OCI-LY7 (cell line): ENCODE measurements at regions not wholly inside any gene's neighbourhood (a gene's known extent, or its start where the extent isn't known, plus 50 kb on each side); places are given as distances from the start of the nearest gene placed in this dataset.

Experiments
- BruUV-seq: library from RNA; stranded (reverse); fragments of 400-500 nt; replicated peaks from 2 replicates; lab custom pipeline; 2021; lab: Mats Ljungman, UMichigan
- CTCF ChIA-PET: fragments of 300-600 bp; sonication (Branson Sonifier 250); formaldehyde crosslinking; loops from one replicate; lab custom pipeline; 2022; ENCODE audit warnings: antibody characterized with exemption; ENCODE audit not compliant: unreplicated experiment; lab: Charles Lee
- POLR2A ChIA-PET: fragments of 300-600 bp; sonication (Branson Sonifier 250); formaldehyde crosslinking; loops from one replicate; lab custom pipeline; 2022; ENCODE audit warnings: antibody characterized with exemption; lab: Charles Lee
- DNase-seq: peaks from one replicate; pipeline ENCODE4 v3.0.0-alpha.2; 2015; ENCODE audit warnings: low spot score
- H2AFZ ChIP-seq: fragments of 200-600 bp; sonication (generic), shearing (Covaris generic); 2 replicates; pipeline ENCODE4 v1.6.1; 2014; ENCODE audit warnings: mild to moderate bottlenecking, antibody characterized with exemption, low read length, moderate library complexity
- H3K27ac ChIP-seq: fragments of 200-600 bp; sonication (generic); 2 replicates; pipeline ENCODE4 v1.5.1; 2014; ENCODE audit warnings: mixed run types, low read depth, mild to moderate bottlenecking, moderate library complexity, low read length, inconsistent platforms; ENCODE audit not compliant: poor library complexity, severe bottlenecking
- H3K36me3 ChIP-seq: fragments of 200-600 bp; sonication (generic); 2 replicates; pipeline ENCODE4 v1.6.1; 2014; ENCODE audit warnings: mild to moderate bottlenecking, antibody characterized with exemption, low read length, moderate library complexity, mixed read lengths; ENCODE audit not compliant: insufficient read depth
- H3K4me1 ChIP-seq: fragments of 200-600 bp; sonication (generic); 2 replicates; pipeline ENCODE4 v1.5.1; 2014; ENCODE audit warnings: mild to moderate bottlenecking, low read length; ENCODE audit not compliant: insufficient read depth, poor library complexity, severe bottlenecking
- H3K4me2 ChIP-seq: fragments of 200-600 bp; sonication (generic); 2 replicates; pipeline ENCODE4 v1.6.1; 2014; ENCODE audit warnings: mild to moderate bottlenecking, low read length
- H3K4me3 ChIP-seq: fragments of 200-600 bp; sonication (generic); 2 replicates; pipeline ENCODE4 v1.5.1; 2014; ENCODE audit warnings: mild to moderate bottlenecking, low read depth, low read length; ENCODE audit not compliant: poor library complexity, severe bottlenecking
- H3K79me2 ChIP-seq: fragments of 200-600 bp; sonication (generic); 2 replicates; pipeline ENCODE4 v1.6.1; 2016; ENCODE audit warnings: low read depth, mild to moderate bottlenecking, low read length, moderate library complexity, mixed read lengths; ENCODE audit not compliant: insufficient read depth
- H3K9me2 ChIP-seq: fragments of 200-600 bp; sonication (generic); 2 replicates; pipeline ENCODE4 v1.6.1; 2016; ENCODE audit warnings: mild to moderate bottlenecking, low read length, mixed read lengths; ENCODE audit not compliant: insufficient read depth
- H3K9me3 ChIP-seq: fragments of 200-600 bp; sonication (generic); 2 replicates; pipeline ENCODE4 v1.6.1; 2014; ENCODE audit warnings: mild to moderate bottlenecking, mixed run types, low read length, mixed read lengths
- H4K20me1 ChIP-seq: fragments of 200-600 bp; sonication (generic); 2 replicates; pipeline ENCODE4 v1.6.1; 2014; ENCODE audit warnings: mild to moderate bottlenecking, antibody characterized with exemption, low read length, moderate library complexity, mixed read lengths; ENCODE audit not compliant: insufficient read depth
- EZH2phosphoT487 ChIP-seq: fragments of 200-600 bp; sonication (generic); IDR thresholded peaks from 2 replicates; pipeline ENCODE4 v1.6.1; 2018; ENCODE audit warnings: low read depth, borderline replicate concordance, mild to moderate bottlenecking, mixed run types, antibody characterized with exemption, low read length, moderate library complexity, mixed read lengths
- intact Hi-C: fragments of 100-400 bp; cut with micrococcal nuclease; formaldehyde crosslinking; loops from one replicate; pipeline ENCODE4 v1.10.0; 2022; ENCODE audit not compliant: unreplicated experiment
- TF ChIP-seq, protein P1 (sequence below): fragments of 200-600 bp; sonication (generic); conservative IDR thresholded peaks from 2 replicates; pipeline ENCODE4 v1.5.1; 2014; ENCODE audit warnings: mild to moderate bottlenecking, antibody characterized with exemption, low read length, moderate library complexity, mixed read lengths

DNA sequence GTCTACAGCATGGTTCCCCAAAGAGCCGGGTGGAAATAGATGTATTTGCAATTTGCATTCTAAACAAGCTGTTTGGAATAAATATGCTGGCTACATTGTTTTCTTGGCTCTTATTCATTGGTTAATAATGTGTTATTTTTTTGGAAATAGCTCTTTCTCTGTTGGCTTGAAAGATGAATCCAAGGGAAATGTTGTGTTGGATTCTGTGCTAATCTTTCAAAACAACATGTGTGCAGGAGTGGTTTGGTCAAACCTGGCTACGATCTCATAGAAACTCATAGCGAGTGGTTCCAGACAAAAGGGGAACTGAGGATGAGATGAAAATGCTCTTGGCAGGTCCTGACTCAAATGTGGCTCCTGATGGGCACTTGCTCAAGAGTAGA is 63.7 kb upstream of the CXCL14 start:
- CTCF ChIA-PET: no interaction called here
- H4K20me1 ChIP-seq: no peaks in the 10 kb centered on the region
- H3K9me2 ChIP-seq: no peaks in the 10 kb centered on the region
- no peak overlapping the region for H2AFZ ChIP-seq
- POLR2A ChIA-PET: interaction anchor here (0.8 kb wide), 1 partner anchor 614 kb away, joined by 3 read pairs; no protein-coding TSS in a partner anchor
- intact Hi-C loops: no loop called here
- H3K27ac ChIP-seq: no peak overlapping the region
- no peak overlapping the region for H3K4me3 ChIP-seq
- H3K4me1 ChIP-seq: no peaks in the 10 kb centered on the region
- TF ChIP-seq, protein P1, sequence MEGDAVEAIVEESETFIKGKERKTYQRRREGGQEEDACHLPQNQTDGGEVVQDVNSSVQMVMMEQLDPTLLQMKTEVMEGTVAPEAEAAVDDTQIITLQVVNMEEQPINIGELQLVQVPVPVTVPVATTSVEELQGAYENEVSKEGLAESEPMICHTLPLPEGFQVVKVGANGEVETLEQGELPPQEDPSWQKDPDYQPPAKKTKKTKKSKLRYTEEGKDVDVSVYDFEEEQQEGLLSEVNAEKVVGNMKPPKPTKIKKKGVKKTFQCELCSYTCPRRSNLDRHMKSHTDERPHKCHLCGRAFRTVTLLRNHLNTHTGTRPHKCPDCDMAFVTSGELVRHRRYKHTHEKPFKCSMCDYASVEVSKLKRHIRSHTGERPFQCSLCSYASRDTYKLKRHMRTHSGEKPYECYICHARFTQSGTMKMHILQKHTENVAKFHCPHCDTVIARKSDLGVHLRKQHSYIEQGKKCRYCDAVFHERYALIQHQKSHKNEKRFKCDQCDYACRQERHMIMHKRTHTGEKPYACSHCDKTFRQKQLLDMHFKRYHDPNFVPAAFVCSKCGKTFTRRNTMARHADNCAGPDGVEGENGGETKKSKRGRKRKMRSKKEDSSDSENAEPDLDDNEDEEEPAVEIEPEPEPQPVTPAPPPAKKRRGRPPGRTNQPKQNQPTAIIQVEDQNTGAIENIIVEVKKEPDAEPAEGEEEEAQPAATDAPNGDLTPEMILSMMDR: no peak
- TF ChIP-seq EZH2phosphoT487: no peak
- H3K36me3 ChIP-seq: no peaks in the 10 kb centered on the region
- no peaks in the 10 kb centered on the region for H3K79me2 ChIP-seq
- H3K9me3 ChIP-seq: no peaks in the 10 kb centered on the region
- no TSS peak for BruUV-seq
- H3K4me2 ChIP-seq: no peak overlapping the region
- no peak for DNase-seq

DNA sequence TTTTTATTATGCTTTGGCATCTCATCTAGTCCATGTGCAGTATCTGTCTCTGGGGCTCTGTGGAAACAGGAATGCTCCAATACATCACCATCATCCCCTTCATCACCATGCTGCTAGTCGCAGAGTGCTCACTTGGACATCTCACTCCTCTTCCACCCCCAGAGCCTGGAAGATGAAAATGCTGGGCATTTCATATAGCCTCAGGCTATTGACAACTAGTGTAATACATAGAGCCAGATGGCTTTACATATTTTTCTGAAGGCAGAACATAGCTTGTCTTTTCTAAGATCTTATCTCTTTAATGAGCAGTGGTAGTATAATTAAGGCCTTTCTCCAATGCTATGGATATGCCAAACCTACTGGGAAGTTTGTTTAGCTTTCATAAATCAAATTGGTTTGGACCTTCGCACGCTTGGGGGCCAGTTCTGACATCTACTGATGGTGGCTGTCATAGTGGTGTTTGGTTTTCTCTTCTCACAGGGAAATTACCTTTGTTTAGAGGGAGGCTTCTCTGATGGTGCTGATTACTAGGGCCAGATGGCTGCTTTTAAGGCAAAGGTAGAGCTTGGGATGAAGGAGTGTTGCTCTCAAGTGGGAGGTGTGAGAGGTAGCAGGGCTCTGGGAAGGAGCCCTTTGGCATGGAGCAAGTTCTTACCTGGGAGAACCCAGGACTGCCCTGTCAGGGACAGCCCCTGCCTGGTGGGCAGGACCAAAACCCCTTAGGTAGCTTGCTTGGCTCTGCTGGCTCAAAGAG is 63.1 kb upstream of the CXCL14 start:
- no TSS peak for BruUV-seq
- H3K27ac ChIP-seq: no peak overlapping the region
- POLR2A ChIA-PET: interaction anchor here (0.8 kb wide), 1 partner anchor 614 kb away, joined by 3 read pairs; no protein-coding TSS in a partner anchor
- no peak for DNase-seq
- no peak overlapping the region for H2AFZ ChIP-seq
- CTCF ChIA-PET: no interaction called here
- no peaks in the 10 kb centered on the region for H3K9me2 ChIP-seq
- H3K4me3 ChIP-seq: no peak overlapping the region
- TF ChIP-seq, protein P1: no peak
- no peak for TF ChIP-seq EZH2phosphoT487
- H4K20me1 ChIP-seq: no peaks in the 10 kb centered on the region
- no peaks in the 10 kb centered on the region for H3K79me2 ChIP-seq
- H3K4me1 ChIP-seq: no peaks in the 10 kb centered on the region
- no peaks in the 10 kb centered on the region for H3K36me3 ChIP-seq
- intact Hi-C loops: no loop called here
- no peak overlapping the region for H3K4me2 ChIP-seq
- H3K9me3 ChIP-seq: no peaks in the 10 kb centered on the region

DNA sequence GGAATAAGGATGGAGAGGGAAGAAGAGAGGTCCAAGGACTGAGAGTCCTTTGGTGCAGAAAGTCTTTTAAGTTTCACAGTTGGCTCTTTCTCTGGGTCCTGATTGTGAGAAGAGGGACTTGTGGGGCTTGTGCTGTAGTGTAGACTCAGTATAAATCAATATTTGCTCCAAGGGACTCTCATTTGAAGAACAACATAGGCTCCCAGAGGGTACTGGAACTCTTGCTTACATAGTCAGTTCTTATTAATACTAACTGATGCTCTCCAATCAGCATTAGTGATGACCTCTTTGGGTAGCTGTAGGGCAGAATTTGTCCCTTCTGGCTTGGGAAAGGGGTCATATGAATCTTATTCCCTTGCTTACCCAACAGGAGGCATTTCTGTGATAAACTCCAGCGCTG is 62.5 kb upstream of the CXCL14 start:
- ChIA-PET POLR2A (no interaction called here), CTCF (no interaction called here)
- DNase-seq: no peak
- no peaks in the 10 kb centered on the region for H3K36me3 ChIP-seq
- H3K9me3 ChIP-seq: no peaks in the 10 kb centered on the region
- H3K79me2 ChIP-seq: no peaks in the 10 kb centered on the region
- H3K4me2 ChIP-seq: no peak overlapping the region
- no peak for TF ChIP-seq EZH2phosphoT487
- TF ChIP-seq, protein P1: no peak
- intact Hi-C loops: no loop called here
- no peak overlapping the region for H2AFZ ChIP-seq
- BruUV-seq: no TSS peak
- no peaks in the 10 kb centered on the region for H3K9me2 ChIP-seq
- no peaks in the 10 kb centered on the region for H4K20me1 ChIP-seq
- H3K4me1 ChIP-seq: no peaks in the 10 kb centered on the region
- no peak overlapping the region for H3K27ac ChIP-seq
- H3K4me3 ChIP-seq: no peak overlapping the region
